ENCODE measurements at regions not wholly inside any gene's neighbourhood (a gene's known extent, or its start where the extent isn't known, plus 50 kb on each side); places are given as distances from the start of the nearest gene placed in this dataset.

GRCh38 chr4:58723954-58724353, 1613.8 kb upstream of the IGFBP7 start:
- intact Hi-C loops (cut with DNase I): no loop called here
- no peak for DNase-seq (ENCODE audit: low spot score)

- intact Hi-C loops (cut with DNase I): no loop called here
- DNase-seq (ENCODE audit: low spot score): no peak
Measured at GRCh38 chr4:58711039-58711438, 1600.9 kb upstream of the IGFBP7 start.

GRCh38 chr4:58688568-58688967, 1578.4 kb upstream of the IGFBP7 start:
- intact Hi-C loops (cut with DNase I): no loop called here
- no peak for DNase-seq (ENCODE audit: low spot score)

- DNase-seq (ENCODE audit: low spot score): no peak
- intact Hi-C loops (cut with DNase I): no loop called here
Measured at GRCh38 chr4:58679886-58680285, 1569.7 kb upstream of the IGFBP7 start.

GRCh38 chr4:58679051-58679450, 1568.9 kb upstream of the IGFBP7 start:
- intact Hi-C loops (cut with DNase I): no loop called here
- no peak for DNase-seq (ENCODE audit: low spot score)

- DNase-seq (ENCODE audit: low spot score): no peak
- intact Hi-C loops (cut with DNase I): no loop called here
Measured at GRCh38 chr4:58669783-58670182, 1559.6 kb upstream of the IGFBP7 start.

GRCh38 chr4:58665649-58666048, 1555.5 kb upstream of the IGFBP7 start:
- intact Hi-C loops (cut with DNase I): no loop called here
- DNase-seq (ENCODE audit: low spot score): no peak

- intact Hi-C loops (cut with DNase I): no loop called here
Measured at GRCh38 chr4:58658701-58659100, 1548.5 kb upstream of the IGFBP7 start.

GRCh38 chr4:58653251-58653650, 1543.1 kb upstream of the IGFBP7 start:
- intact Hi-C loops (cut with DNase I): no loop called here
- DNase-seq (ENCODE audit: low spot score): no peak

More at GRCh38 chr4:58658701-58659100, 1548.5 kb upstream of the IGFBP7 start:
- DNase-seq (ENCODE audit: low spot score): no peak

GRCh38 chr4:58649226-58649625, 1539.0 kb upstream of the IGFBP7 start:
- intact Hi-C loops (cut with DNase I): no loop called here
- DNase-seq (ENCODE audit: low spot score): no peak

GRCh38 chr4:58646126-58646525, 1535.9 kb upstream of the IGFBP7 start:
- intact Hi-C loops (cut with DNase I): no loop called here
- no peak for DNase-seq (ENCODE audit: low spot score)

GRCh38 chr4:58644549-58644948, 1534.4 kb upstream of the IGFBP7 start:
- intact Hi-C loops (cut with DNase I): no loop called here
- DNase-seq (ENCODE audit: low spot score): no peak

- intact Hi-C loops (cut with DNase I): no loop called here
- DNase-seq (ENCODE audit: low spot score): no peak
Measured at GRCh38 chr4:58636381-58636780, 1526.2 kb upstream of the IGFBP7 start.

GRCh38 chr4:58617226-58617625, 1507.0 kb upstream of the IGFBP7 start:
- DNase-seq (ENCODE audit: low spot score): no peak
- intact Hi-C loops (cut with DNase I): no loop called here

GRCh38 chr4:58611012-58611411, 1500.8 kb upstream of the IGFBP7 start:
- intact Hi-C loops (cut with DNase I): no loop called here
- no peak for DNase-seq (ENCODE audit: low spot score)

GRCh38 chr4:58606303-58606702, 1496.1 kb upstream of the IGFBP7 start:
- intact Hi-C loops (cut with DNase I): no loop called here
- DNase-seq (ENCODE audit: low spot score): no peak

GRCh38 chr4:58603951-58604350, 1493.8 kb upstream of the IGFBP7 start:
- intact Hi-C loops (cut with DNase I): no loop called here
- DNase-seq (ENCODE audit: low spot score): no peak

GRCh38 chr4:58602731-58603359, 1492.7 kb upstream of the IGFBP7 start:
- no peak for DNase-seq (ENCODE audit: low spot score)

GRCh38 chr4:58602022-58602421, 1491.8 kb upstream of the IGFBP7 start:
- intact Hi-C loops (cut with DNase I): no loop called here
- no peak for DNase-seq (ENCODE audit: low spot score)

More at GRCh38 chr4:58602731-58603359, 1492.7 kb upstream of the IGFBP7 start:
- intact Hi-C loops (cut with DNase I): no loop called here

GRCh38 chr4:58600290-58600689, 1490.1 kb upstream of the IGFBP7 start:
- no peak for DNase-seq (ENCODE audit: low spot score)
- intact Hi-C loops (cut with DNase I): no loop called here

GRCh38 chr4:58590722-58591121, 1480.5 kb upstream of the IGFBP7 start:
- intact Hi-C loops (cut with DNase I): no loop called here
- no peak for DNase-seq (ENCODE audit: low spot score)

- DNase-seq (ENCODE audit: low spot score): no peak
- intact Hi-C loops (cut with DNase I): no loop called here
Measured at GRCh38 chr4:58587856-58588255, 1477.7 kb upstream of the IGFBP7 start.

Measured in cardiac septum (tissue), 1 donor.